Caco-2 (cell line): ENCODE measurements at regions not wholly inside any gene's neighbourhood (a gene's known extent, or its start where the extent isn't known, plus 50 kb on each side); places are given as distances from the start of the nearest gene placed in this dataset.
"Not testable (repeated sequence)": the region's sequence is repeated elsewhere in the genome, so short reads cannot be mapped to it uniquely, and the experiment has no call there.

Source experiments
- BruUV-seq: library from RNA; stranded (reverse); fragments of 400-500 nt; replicated peaks from 2 replicates; lab custom pipeline; 2021; lab: Mats Ljungman, UMichigan
- CTCF ChIA-PET: fragments of 300-600 bp; sonication (Branson Sonifier 250); formaldehyde crosslinking; loops from one replicate; lab custom pipeline; 2022; ENCODE audit warnings: antibody characterized with exemption; lab: Charles Lee
- POLR2A ChIA-PET: fragments of 300-600 bp; sonication (Branson Sonifier 250); formaldehyde crosslinking; loops from one replicate; lab custom pipeline; 2022; ENCODE audit warnings: antibody characterized with exemption; lab: Charles Lee
- DNase-seq, 2 experiments: peaks; one replicate each; pipeline versions ENCODE4 v3.0.0 to v3.0.0-alpha.2; 2020 to 2022
- H3K27me3 ChIP-seq: replicated peaks from 2 replicates; pipeline ENCODE4 v1.6.0; 2011; ENCODE audit warnings: low read length; ENCODE audit not compliant: control insufficient read depth, insufficient read depth
- H3K36me3 ChIP-seq: 2 replicates; pipeline ENCODE4 v1.5.1; 2011; ENCODE audit warnings: low read length; ENCODE audit not compliant: control insufficient read depth, insufficient read depth
- H3K4me1 ChIP-seq: fragments of 250-450 bp; sonication (Bioruptor Pico); 2 replicates; pipeline ENCODE4 v1.5.1; 2020; ENCODE audit warnings: mild to moderate bottlenecking
- H3K4me3 ChIP-seq: 2 replicates; pipeline ENCODE4 v1.5.1; 2011; ENCODE audit warnings: low read depth, mild to moderate bottlenecking, control low read depth, low read length
- H3K9me3 ChIP-seq: fragments of 250-450 bp; sonication (Bioruptor Pico); 2 replicates; pipeline ENCODE4 v1.5.1; 2020; ENCODE audit warnings: mild to moderate bottlenecking, moderate library complexity
- H3K27ac Mint-ChIP-seq: one replicate; pipeline ENCODE4 v1.8.0; 2022; ENCODE audit warnings: mixed read lengths; ENCODE audit not compliant: unreplicated experiment
- H3K27me3 Mint-ChIP-seq: one replicate; pipeline ENCODE4 v1.8.0; 2022; ENCODE audit warnings: mixed read lengths; ENCODE audit not compliant: insufficient read depth, unreplicated experiment
- H3K36me3 Mint-ChIP-seq: one replicate; pipeline ENCODE4 v1.8.0; 2022; ENCODE audit warnings: mild to moderate bottlenecking, mixed read lengths; ENCODE audit not compliant: insufficient read depth, unreplicated experiment
- H3K4me1 Mint-ChIP-seq: one replicate; pipeline ENCODE4 v1.8.0; 2022; ENCODE audit warnings: low read depth, mixed read lengths; ENCODE audit not compliant: unreplicated experiment
- H3K4me3 Mint-ChIP-seq: one replicate; pipeline ENCODE4 v1.8.0; 2022; ENCODE audit warnings: mild to moderate bottlenecking, moderate library complexity, mixed read lengths; ENCODE audit not compliant: unreplicated experiment
- H3K9me3 Mint-ChIP-seq: one replicate; pipeline ENCODE4 v1.8.0; 2022; ENCODE audit warnings: mixed read lengths; ENCODE audit not compliant: unreplicated experiment
- intact Hi-C: fragments of 100-400 bp; cut with micrococcal nuclease; formaldehyde crosslinking; loops from one replicate; pipeline ENCODE4 v1.10.0; 2022; ENCODE audit not compliant: unreplicated experiment
- TF ChIP-seq, protein P1 (sequence below), 2 experiments: fragments of 200-600 bp in 1 of 2; IDR thresholded peaks; 1 replicate in 1 of 2; 2 replicates in 1 of 2; pipeline versions ENCODE4 v1.5.1 to v1.8.0; 2011 to 2022; ENCODE audit warnings: antibody characterized with exemption in 1 of 2, control low read depth in 1 of 2, inconsistent platforms in 1 of 2, low read depth in 1 of 2, low read length in 1 of 2, mild to moderate bottlenecking in 1 of 2, moderate library complexity in 1 of 2; ENCODE audit not compliant: insufficient read depth in 1 of 2, severe bottlenecking in 1 of 2, unreplicated experiment in 1 of 2

DNA sequence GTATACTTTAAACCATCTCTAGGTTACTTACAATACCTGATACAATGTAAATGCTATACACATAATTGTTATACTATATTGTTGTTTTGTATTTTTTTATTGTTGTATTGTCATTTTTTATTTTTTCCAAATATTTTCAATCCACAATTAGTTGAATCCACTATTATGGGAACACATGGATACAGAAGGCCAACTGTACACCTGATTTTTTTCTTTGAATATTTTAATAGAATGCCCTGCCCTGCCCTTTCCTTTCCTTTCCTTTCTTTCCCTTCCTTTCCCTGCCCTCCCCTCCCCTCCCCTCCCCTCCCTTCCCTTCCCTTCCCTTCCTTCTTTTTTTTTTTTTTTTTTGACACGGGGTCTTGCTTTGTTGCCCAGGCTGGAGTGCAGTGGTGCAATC, 120.2 kb downstream of the SLC4A3 start:
- H3K27me3 Mint-ChIP-seq = no peaks in the 10 kb centered on the region
- H3K9me3 Mint-ChIP-seq = peaks cover 9% of the 10 kb centered on the region
- POLR2A ChIA-PET = no interaction called here
- no peak overlapping the region for H3K4me3 Mint-ChIP-seq
- Histone ChIP-seq H3K4me3 (no peak overlapping the region), H3K4me1 (no peaks in the 10 kb centered on the region), H3K9me3 (no peaks in the 10 kb centered on the region), H3K27me3 (peaks cover 3% of the 10 kb centered on the region; the same call in 1 of the 2 replicates), H3K36me3 (no peaks in the 10 kb centered on the region)
- no peaks in the 10 kb centered on the region for H3K36me3 Mint-ChIP-seq
- CTCF ChIA-PET = no interaction called here
- TF ChIP-seq, protein P1, sequence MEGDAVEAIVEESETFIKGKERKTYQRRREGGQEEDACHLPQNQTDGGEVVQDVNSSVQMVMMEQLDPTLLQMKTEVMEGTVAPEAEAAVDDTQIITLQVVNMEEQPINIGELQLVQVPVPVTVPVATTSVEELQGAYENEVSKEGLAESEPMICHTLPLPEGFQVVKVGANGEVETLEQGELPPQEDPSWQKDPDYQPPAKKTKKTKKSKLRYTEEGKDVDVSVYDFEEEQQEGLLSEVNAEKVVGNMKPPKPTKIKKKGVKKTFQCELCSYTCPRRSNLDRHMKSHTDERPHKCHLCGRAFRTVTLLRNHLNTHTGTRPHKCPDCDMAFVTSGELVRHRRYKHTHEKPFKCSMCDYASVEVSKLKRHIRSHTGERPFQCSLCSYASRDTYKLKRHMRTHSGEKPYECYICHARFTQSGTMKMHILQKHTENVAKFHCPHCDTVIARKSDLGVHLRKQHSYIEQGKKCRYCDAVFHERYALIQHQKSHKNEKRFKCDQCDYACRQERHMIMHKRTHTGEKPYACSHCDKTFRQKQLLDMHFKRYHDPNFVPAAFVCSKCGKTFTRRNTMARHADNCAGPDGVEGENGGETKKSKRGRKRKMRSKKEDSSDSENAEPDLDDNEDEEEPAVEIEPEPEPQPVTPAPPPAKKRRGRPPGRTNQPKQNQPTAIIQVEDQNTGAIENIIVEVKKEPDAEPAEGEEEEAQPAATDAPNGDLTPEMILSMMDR (IDR thresholded peaks at IDR 0.05; ENCODE audit: insufficient read depth in 1 of 2, low read depth in 1 of 2, low read length in 1 of 2, severe bottlenecking in 1 of 2, unreplicated experiment in 1 of 2) = no peak
- no peak for DNase-seq
- no TSS peak for BruUV-seq
- intact Hi-C loops = no loop called here
- H3K4me1 Mint-ChIP-seq = no peaks in the 10 kb centered on the region
- H3K27ac Mint-ChIP-seq = no peak overlapping the region

- no peaks in the 10 kb centered on the region for H3K27me3 Mint-ChIP-seq
- no peaks in the 10 kb centered on the region for H3K4me1 ChIP-seq
- ChIA-PET CTCF (no interaction called here), POLR2A (no interaction called here)
- DNase-seq = no peak
- BruUV-seq = no TSS peak
- H3K36me3 Mint-ChIP-seq = no peaks in the 10 kb centered on the region
- peaks cover 10% of the 10 kb centered on the region for H3K9me3 Mint-ChIP-seq
- H3K9me3 ChIP-seq = no peaks in the 10 kb centered on the region
- TF ChIP-seq, protein P1 (IDR thresholded peaks at IDR 0.05; ENCODE audit: insufficient read depth in 1 of 2, low read depth in 1 of 2, low read length in 1 of 2, severe bottlenecking in 1 of 2, unreplicated experiment in 1 of 2) = no peak
- no peaks in the 10 kb centered on the region for H3K4me1 Mint-ChIP-seq
- H3K27me3 ChIP-seq = peaks cover 1% of the 10 kb centered on the region; the same call in 1 of the 2 replicates
- no peak overlapping the region for H3K4me3 Mint-ChIP-seq
- no peak overlapping the region for H3K4me3 ChIP-seq
- no peaks in the 10 kb centered on the region for H3K36me3 ChIP-seq
- no peak overlapping the region for H3K27ac Mint-ChIP-seq
- intact Hi-C loops = no loop called here
Observed at GRCh38 chr2:219748671-219749570, 121.5 kb downstream of the SLC4A3 start.

DNA sequence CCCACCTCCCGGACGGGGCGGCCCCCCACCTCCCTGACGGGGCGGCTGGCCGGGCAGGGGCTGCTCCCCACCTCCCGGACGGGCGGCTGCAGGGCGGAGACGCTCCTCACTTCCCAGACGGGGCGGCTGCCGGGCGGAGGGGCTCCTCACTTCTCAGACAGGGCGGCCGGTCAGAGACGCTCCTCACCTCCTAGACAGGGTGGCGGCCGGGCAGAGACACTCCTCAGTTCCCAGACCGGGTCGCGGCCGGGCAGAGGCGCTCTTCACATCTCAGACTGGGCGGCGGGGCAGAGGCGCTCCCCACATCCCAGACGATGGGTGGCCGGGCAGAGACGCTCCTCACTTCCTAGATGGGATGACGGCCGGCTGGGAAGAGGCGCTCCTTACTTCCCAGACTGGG, 123.7 kb downstream of the SLC4A3 start:
- DNase-seq, POLR2A ChIA-PET, H3K4me3 ChIP-seq, H3K4me1 ChIP-seq, H3K4me1 Mint-ChIP-seq, CTCF ChIA-PET, H3K27me3 ChIP-seq, H3K4me3 Mint-ChIP-seq, H3K27ac Mint-ChIP-seq, intact Hi-C loops, H3K9me3 ChIP-seq, H3K36me3 Mint-ChIP-seq, H3K27me3 Mint-ChIP-seq, H3K36me3 ChIP-seq, BruUV-seq: not testable (repeated sequence)
- peaks cover 24% of the 10 kb centered on the region for H3K9me3 Mint-ChIP-seq
